AG09319 (cell line): ENCODE measurements at regions not wholly inside any gene's neighbourhood (a gene's known extent, or its start where the extent isn't known, plus 50 kb on each side); places are given as distances from the start of the nearest gene placed in this dataset.

Experiments used
- DNase-seq: peaks from one replicate; pipeline ENCODE4 v3.0.0-alpha.2; 2010; ENCODE audit warnings: low read depth; ENCODE audit errors: extremely low read depth
- CTCF ChIP-seq: IDR thresholded peaks from 2 replicates; pipeline ENCODE4 v1.5.1; 2011; ENCODE audit warnings: low read depth, mild to moderate bottlenecking, inconsistent platforms, low read length, moderate library complexity

GRCh38 chr15:48006031-48006511 is 114.7 kb upstream of the SLC24A5 start:
- TF ChIP-seq CTCF, result no peak
- DNase-seq, result no peak

- no peak for DNase-seq
- TF ChIP-seq CTCF, result no peak
Measured at GRCh38 chr15:48010316-48010715, 110.5 kb upstream of the SLC24A5 start.

- no peak for TF ChIP-seq CTCF
- no peak for DNase-seq
Measured at GRCh38 chr15:48012191-48012590, 108.6 kb upstream of the SLC24A5 start.

GRCh38 chr15:48016865-48017264 is 103.9 kb upstream of the SLC24A5 start:
- no peak for TF ChIP-seq CTCF
- DNase-seq, result no peak

- no peak for TF ChIP-seq CTCF
- DNase-seq, result no peak
Measured at GRCh38 chr15:48017747-48018146, 103.0 kb upstream of the SLC24A5 start.

GRCh38 chr15:48020166-48020565 is 100.6 kb upstream of the SLC24A5 start:
- TF ChIP-seq CTCF, result no peak
- DNase-seq, result no peak

- no peak for DNase-seq
- TF ChIP-seq CTCF, result no peak
Measured at GRCh38 chr15:48021336-48022086, 99.3 kb upstream of the SLC24A5 start.
